GM12874 (cell line): ENCODE measurements at regions not wholly inside any gene's neighbourhood (a gene's known extent, or its start where the extent isn't known, plus 50 kb on each side); places are given as distances from the start of the nearest gene placed in this dataset.

ENCODE experiments used
- CTCF ChIP-seq: IDR thresholded peaks from 2 replicates; pipeline ENCODE4 v1.5.1; 2011; ENCODE audit warnings: low read depth, mild to moderate bottlenecking, control low read depth, low read length, moderate library complexity; ENCODE audit not compliant: insufficient read depth

GRCh38 chr7:113652501-113652900 is 266.3 kb downstream of the PPP1R3A start:
- no peak for TF ChIP-seq CTCF

DNA sequence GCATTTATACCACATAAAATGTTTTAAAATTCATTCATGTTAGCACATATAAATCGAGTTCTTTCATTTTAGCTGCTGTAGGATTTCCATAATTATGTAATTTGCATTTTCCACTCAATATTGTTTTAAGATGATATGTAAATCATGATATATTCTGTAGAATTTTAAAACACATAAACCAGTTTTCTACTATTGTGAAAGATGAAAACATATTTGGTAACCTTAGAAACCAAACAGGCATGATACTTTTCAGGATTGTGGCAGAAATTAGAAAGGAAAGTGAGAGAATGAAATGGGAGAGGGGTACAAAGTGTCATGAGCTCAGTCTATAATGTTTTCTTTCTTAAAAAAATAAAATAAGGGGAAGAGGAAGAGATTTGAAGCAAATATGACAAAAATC is 269.3 kb downstream of the PPP1R3A start:
- TF ChIP-seq CTCF, result no peak

DNA sequence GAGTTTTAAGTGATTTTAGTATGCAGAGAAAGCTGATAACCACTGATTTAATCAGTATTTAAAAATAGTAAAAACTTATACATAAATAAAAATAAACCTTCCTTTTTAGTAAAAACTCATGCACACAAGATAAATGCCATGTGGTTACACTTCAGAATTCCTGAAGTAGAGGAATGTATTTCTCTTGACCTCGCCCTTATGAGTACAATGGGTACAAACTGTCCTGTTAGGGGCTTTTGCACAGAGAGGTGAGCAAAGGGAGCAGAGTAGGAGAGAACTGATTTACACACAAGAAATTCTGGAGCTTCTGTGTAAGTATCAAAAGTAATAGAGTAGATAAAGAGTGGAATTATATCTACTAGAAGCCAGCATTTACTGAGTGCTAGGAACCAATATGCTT is 279.6 kb downstream of the PPP1R3A start:
- no peak for TF ChIP-seq CTCF

- no peak for TF ChIP-seq CTCF
Measured at GRCh38 chr7:113636727-113637421, 281.9 kb downstream of the PPP1R3A start.

- TF ChIP-seq CTCF, result no peak
Measured at GRCh38 chr7:113635492-113635891, 283.3 kb downstream of the PPP1R3A start.

DNA sequence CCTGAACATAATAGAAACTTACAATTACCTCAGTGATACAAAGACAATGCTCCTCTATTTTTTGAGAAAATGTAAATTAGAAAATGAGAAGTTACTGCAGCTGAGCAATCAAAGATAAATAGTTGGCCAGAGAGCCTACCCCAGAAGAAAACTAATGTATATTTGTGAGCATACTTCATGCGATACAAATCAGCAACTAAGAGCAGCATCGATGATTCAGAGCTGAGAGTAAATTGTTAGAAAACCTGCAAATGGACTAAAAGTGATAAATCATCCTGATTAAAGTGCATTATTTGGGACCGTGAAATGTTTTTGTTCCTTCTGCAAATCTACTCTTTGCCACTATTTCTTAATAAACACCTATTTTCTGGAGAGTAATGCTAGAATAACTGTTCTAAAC is 285.7 kb downstream of the PPP1R3A start:
- no peak for TF ChIP-seq CTCF

GRCh38 chr7:113628948-113629847 is 289.6 kb downstream of the PPP1R3A start:
- no peak for TF ChIP-seq CTCF
